AG09319 (cell line): ENCODE measurements at regions not wholly inside any gene's neighbourhood (a gene's known extent, or its start where the extent isn't known, plus 50 kb on each side); places are given as distances from the start of the nearest gene placed in this dataset.

Source experiments
- DNase-seq: peaks from one replicate; pipeline ENCODE4 v3.0.0-alpha.2; 2010; ENCODE audit warnings: low read depth; ENCODE audit errors: extremely low read depth
- TF ChIP-seq, protein P1 (sequence below): IDR thresholded peaks from 2 replicates; pipeline ENCODE4 v1.5.1; 2011; ENCODE audit warnings: low read depth, mild to moderate bottlenecking, inconsistent platforms, low read length, moderate library complexity

DNA sequence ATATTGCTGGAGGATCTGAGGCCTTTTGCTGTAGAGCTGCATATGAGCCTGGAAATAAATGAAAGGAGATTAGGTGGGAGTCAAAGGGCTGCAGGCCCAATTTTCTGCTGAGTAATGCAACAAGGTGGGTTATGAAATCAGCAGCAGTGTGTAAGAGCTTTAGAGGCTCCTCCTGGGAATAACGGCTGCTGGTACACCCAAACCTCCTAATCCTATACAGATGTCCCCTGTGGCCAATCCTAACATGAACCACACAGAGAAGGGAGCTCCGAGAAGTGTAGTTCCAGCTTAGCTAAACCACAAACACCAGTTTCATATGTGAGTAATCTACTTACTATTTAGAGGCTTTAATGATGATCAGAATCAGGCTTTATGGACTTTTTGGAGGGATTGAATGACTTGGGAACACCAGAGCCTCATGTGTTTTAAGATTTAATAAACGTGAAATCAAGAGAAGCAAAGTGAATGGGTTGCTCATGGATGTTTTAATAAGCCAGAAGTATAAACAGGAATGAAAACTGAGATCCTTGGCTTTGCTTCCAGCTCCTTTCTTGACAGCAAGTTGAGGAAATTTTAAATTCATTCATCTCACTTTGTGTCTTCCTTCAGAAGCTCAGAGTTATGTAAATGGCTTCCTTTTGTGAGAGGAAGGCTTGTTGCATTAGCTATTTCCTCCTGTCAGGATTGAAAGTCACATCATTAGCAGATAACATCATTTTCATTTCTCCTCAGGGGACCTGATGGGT, 437.5 kb downstream of the TMEM232 start:
- DNase-seq: peak; percentile 88
- TF ChIP-seq, protein P1, sequence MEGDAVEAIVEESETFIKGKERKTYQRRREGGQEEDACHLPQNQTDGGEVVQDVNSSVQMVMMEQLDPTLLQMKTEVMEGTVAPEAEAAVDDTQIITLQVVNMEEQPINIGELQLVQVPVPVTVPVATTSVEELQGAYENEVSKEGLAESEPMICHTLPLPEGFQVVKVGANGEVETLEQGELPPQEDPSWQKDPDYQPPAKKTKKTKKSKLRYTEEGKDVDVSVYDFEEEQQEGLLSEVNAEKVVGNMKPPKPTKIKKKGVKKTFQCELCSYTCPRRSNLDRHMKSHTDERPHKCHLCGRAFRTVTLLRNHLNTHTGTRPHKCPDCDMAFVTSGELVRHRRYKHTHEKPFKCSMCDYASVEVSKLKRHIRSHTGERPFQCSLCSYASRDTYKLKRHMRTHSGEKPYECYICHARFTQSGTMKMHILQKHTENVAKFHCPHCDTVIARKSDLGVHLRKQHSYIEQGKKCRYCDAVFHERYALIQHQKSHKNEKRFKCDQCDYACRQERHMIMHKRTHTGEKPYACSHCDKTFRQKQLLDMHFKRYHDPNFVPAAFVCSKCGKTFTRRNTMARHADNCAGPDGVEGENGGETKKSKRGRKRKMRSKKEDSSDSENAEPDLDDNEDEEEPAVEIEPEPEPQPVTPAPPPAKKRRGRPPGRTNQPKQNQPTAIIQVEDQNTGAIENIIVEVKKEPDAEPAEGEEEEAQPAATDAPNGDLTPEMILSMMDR: no peak

DNA sequence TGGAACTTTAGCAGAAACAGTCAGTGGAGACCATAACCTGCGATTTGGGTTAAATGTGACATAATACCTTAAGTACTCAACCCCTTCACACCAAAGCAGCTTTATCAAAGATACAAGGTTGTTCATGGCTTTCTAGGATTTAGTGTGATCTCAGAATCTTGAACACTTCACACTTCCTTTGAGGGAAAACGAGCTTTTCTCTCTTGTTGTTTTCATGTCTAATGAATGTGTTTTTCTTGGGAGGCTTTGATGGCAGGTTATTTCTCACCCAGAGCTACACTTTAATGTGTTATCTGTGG, 437.0 kb downstream of the TMEM232 start:
- DNase-seq: no peak
- TF ChIP-seq, protein P1: no peak

DNA sequence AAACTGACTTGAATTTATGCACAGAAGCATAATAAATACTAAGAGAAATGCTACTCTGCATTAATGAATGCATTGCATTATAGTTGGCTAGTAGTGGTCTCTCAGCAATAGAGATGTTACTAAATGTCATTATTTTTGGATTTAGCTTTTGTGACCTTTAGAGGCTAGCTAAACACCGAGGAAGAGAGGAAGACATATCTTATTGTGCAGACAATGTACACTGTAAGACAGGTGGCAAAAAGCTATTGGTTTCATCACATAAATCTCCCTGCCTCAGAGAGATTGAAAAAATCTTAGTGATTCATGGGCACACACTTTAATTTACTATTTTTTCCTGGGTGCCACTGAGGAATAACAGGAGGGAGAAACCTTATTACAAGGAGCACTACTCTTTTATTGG, 435.9 kb downstream of the TMEM232 start:
- no peak for DNase-seq
- TF ChIP-seq, protein P1: no peak

DNA sequence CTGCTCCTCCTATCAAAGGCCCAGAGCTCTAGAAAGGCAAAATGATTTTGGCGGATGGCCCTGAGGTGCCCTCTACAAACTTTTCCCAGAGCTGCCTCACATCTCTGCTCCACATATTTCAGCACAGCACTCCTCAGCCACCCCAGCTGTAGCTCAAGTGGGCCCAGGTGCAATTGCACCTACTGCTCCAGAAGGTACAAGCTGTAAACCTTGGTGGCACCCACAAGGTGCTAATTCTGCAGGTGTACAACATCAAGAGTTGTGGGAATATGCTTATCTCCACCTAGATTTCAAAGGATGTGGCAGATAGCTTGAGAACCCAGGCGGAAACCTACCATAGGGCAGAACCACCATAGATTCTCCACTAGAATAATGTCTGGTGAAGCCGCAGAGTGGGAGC, 432.2 kb downstream of the TMEM232 start:
- no peak for DNase-seq
- TF ChIP-seq, protein P1: no peak

DNA sequence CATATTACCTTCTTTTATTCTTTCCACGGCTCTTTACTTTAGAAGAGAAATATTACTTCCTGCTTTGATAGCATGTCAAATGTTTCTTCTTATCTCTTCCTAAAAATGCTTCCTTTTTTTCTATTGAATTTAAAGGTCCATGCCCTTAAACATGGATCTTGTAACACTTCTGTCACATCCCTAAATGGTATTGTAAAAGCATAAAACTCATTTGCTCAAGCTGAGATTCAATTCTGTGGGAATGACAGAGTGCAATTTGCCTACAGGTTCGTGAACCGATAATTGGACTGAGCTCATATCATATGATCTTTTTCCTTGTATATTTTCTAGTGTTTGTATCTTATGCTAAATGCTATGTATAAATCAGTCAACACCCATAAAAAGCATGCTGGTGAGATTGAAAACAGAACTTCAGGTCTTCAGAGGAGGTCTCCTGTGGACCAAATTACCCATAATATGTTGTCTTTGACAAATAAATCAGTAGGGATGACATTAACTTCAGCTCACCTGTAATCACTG, 429.3 kb downstream of the TMEM232 start:
- TF ChIP-seq, protein P1: no peak
- no peak for DNase-seq

DNA sequence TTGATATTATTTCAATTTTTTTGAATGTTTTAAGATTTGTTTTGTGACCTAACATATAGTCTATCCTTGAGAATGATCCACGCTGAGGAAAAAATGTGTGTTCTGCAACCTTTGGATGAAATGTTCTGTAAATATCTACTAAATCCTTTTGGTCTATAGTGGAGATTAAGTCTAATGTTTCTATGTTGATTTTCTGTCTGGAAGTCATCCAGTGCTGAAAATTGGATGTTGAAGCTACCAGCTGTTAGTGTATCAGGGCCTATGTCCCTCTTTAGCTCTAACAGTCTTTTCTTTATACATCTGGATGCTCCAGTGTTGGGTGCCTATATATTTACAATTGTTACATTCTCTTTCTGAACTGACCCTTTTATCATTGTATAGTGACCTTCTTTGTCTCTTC, 422.3 kb downstream of the TMEM232 start:
- DNase-seq: no peak
- TF ChIP-seq, protein P1: no peak

DNA sequence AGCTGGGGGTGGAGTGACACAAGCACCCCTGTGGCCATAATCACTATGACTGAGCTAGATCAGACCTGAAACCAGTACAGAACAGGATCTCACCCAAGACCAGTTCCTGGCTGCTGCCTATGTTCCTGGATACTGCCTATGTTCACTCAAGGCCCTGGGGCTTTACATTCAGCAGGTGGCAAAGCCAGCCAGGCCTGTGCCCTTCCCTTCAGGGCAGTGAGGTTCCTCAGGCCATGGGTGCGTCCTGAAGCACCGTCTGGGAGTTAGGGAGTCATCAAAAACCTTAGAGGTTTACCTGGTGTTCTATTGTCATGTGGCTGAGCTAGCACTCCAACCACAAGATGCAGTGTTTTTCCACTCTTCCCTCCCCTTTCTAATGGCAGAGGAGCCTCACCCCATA, 419.8 kb downstream of the TMEM232 start:
- TF ChIP-seq, protein P1: no peak
- DNase-seq: no peak
